ENCODE measurements at regions not wholly inside any gene's neighbourhood (a gene's known extent, or its start where the extent isn't known, plus 50 kb on each side); places are given as distances from the start of the nearest gene placed in this dataset.

GRCh38 chr5:15322421-15322820, 177.6 kb upstream of the FBXL7 start:
- Histone ChIP-seq H3K9ac (ENCODE audit: insufficient read depth in 1 of 2, low read depth in 2 of 2, low read length in 2 of 2) (no peak overlapping the region), H3K9me1 (ENCODE audit: control insufficient read depth, insufficient read depth, low read length) (no peaks in the 10 kb centered on the region), H3K9me3 (replicated peaks; ENCODE audit: control insufficient read depth, insufficient read depth, low read depth, low read length) (no peaks in the 10 kb centered on the region), H3K4me1 (replicated peaks in 1 of 2; ENCODE audit: control insufficient read depth in 2 of 2, insufficient read depth in 2 of 2, low read length in 2 of 2) (no peaks in the 10 kb centered on the region), H3K36me3 (ENCODE audit: control insufficient read depth, insufficient read depth, low read length) (no peaks in the 10 kb centered on the region), H3K4me2 (ENCODE audit: insufficient read depth, low read length) (no peak overlapping the region), H3K79me2 (ENCODE audit: control insufficient read depth, insufficient read depth, low read length) (no peaks in the 10 kb centered on the region), H3K27ac (ENCODE audit: extremely low read depth, low read depth, low read length) (no peak overlapping the region), H3K27me3 (ENCODE audit: control insufficient read depth in 2 of 2, insufficient read depth in 2 of 2, low read length in 2 of 2) (no peaks in the 10 kb centered on the region), H4K20me1 (replicated peaks; ENCODE audit: control insufficient read depth, insufficient read depth, low read length) (no peaks in the 10 kb centered on the region), H3K4me3 (no peak overlapping the region), H2AFZ (ENCODE audit: low read depth, low read length) (no peak overlapping the region)
- intact Hi-C loops (cut with micrococcal nuclease): no loop called here
- DNase-seq (ENCODE audit: extremely low read depth in 1 of 4, low spot score in 3 of 4): no peak
- BruUV-seq (replicated peaks): no TSS peak
- ChIA-PET CTCF (ENCODE audit: low intra/inter-chr PET ratio) (no interaction called here), POLR2A (no interaction called here)
- in situ Hi-C loops (cut with MboI): no loop called here
- ATAC-seq: no peak
- no peak for FAIRE-seq
- TF ChIP-seq NR0B1 (IDR thresholded peaks at IDR 0.05; ENCODE audit: partially characterized antibody) (no peak), ZNF318 (IDR thresholded peaks at IDR 0.05; ENCODE audit: borderline replicate concordance in 1 of 2, low read depth in 1 of 2) (no peak), YBX1 (IDR thresholded peaks at IDR 0.05) (no peak), RFX5 (IDR thresholded peaks at IDR 0.05; ENCODE audit: low read depth, low read length) (no peak), MAFF (IDR thresholded peaks at IDR 0.05; ENCODE audit: low read length) (no peak), ZNF76 (CRISPR knock-in tag; IDR thresholded peaks at IDR 0.05; ENCODE audit: borderline replicate concordance) (no peak), ZNF121 (CRISPR knock-in tag; conservative IDR thresholded peaks at IDR 0.05) (no peak), MEIS2 (IDR thresholded peaks at IDR 0.05; ENCODE audit: partially characterized antibody) (no peak)

Data from K562 (cell line).